HCT116 (cell line): ENCODE measurements at regions not wholly inside any gene's neighbourhood (a gene's known extent, or its start where the extent isn't known, plus 50 kb on each side); places are given as distances from the start of the nearest gene placed in this dataset.

ENCODE experiments used
- ATAC-seq: fragments of 200-7000 bp; cut with Tn5 transposase; 2 replicates; pipeline ENCODE4 v1.9.1; 2020; ENCODE audit warnings: mild to moderate bottlenecking, moderate library complexity
- BruUV-seq: library from RNA; stranded (reverse); fragments of 400-500 nt; replicated peaks from 2 replicates; lab custom pipeline; 2021; lab: Mats Ljungman, UMichigan
- CTCF ChIA-PET: fragments of 300-600 bp; sonication (Branson Sonifier 250); formaldehyde crosslinking; loops from one replicate; lab custom pipeline; 2021; ENCODE audit warnings: antibody characterized with exemption; lab: Charles Lee
- POLR2A ChIA-PET: fragments of 300-600, 350-600 bp; sonication (Branson Sonifier 250); formaldehyde crosslinking; loops from one replicate; lab custom pipeline; 2021; ENCODE audit warnings: antibody characterized with exemption; lab: Charles Lee
- RAD21 ChIA-PET, 2 experiments: fragments of 300-600 bp; sonication (Branson Sonifier 250); formaldehyde crosslinking; loops; one replicate each; lab custom pipeline; 2023; ENCODE audit warnings: low total read pairs in 2 of 2; ENCODE audit not compliant: uncharacterized antibody in 2 of 2, unreplicated experiment in 2 of 2, low non-redundant PET in 1 of 2; lab: Charles Lee
- DNase-seq: peaks from one replicate; pipeline ENCODE4 v3.0.0-alpha.2; 2010; ENCODE audit warnings: low read depth, low spot score
- H2AFZ ChIP-seq: fragments of 200-600 bp; shearing (Covaris generic), sonication (generic); 2 replicates; pipeline ENCODE4 v1.6.1; 2017; ENCODE audit warnings: low read depth, mixed run types, mixed read lengths, antibody characterized with exemption, low read length; ENCODE audit not compliant: poor library complexity, severe bottlenecking
- H3K27ac ChIP-seq: 2 replicates; pipeline ENCODE4 v1.5.1; 2012; ENCODE audit warnings: low read depth, low read length
- H3K27me3 ChIP-seq: fragments of 200-600 bp; sonication (generic); 2 replicates; pipeline ENCODE4 v1.6.1; 2016; ENCODE audit warnings: mixed run types, low read length, mixed read lengths; ENCODE audit not compliant: insufficient read depth
- H3K36me3 ChIP-seq, 2 experiments: fragments of 200-500 bp in 1 of 2; fragments of 200-600 bp in 1 of 2; sonication (Bioruptor generic) in 1 of 2; sonication (generic) in 1 of 2; 2 replicates each; pipeline versions ENCODE4 v1.5.1 to v1.6.1; 2014 to 2016; ENCODE audit warnings: low read length in 2 of 2, inconsistent platforms in 1 of 2, mixed read lengths in 1 of 2, mixed run types in 1 of 2; ENCODE audit not compliant: insufficient read depth in 2 of 2, control insufficient read depth in 1 of 2
- H3K4me1 ChIP-seq, 2 experiments: fragments of 200-600 bp in 1 of 2; sonication (generic) in 1 of 2; 2 replicates each; pipeline versions ENCODE4 v1.5.1 to v1.6.1; 2012 to 2017; ENCODE audit warnings: low read length in 2 of 2, inconsistent platforms in 1 of 2, mild to moderate bottlenecking in 1 of 2, mixed read lengths in 1 of 2, mixed run types in 1 of 2, moderate library complexity in 1 of 2; ENCODE audit not compliant: insufficient read depth in 2 of 2, control insufficient read depth in 1 of 2
- H3K4me2 ChIP-seq: fragments of 200-600 bp; sonication (generic); 2 replicates; pipeline ENCODE4 v1.6.1; 2017; ENCODE audit warnings: mixed run types, low read length, mixed read lengths
- H3K4me3 ChIP-seq, 2 experiments: fragments of 200-600 bp in 1 of 2; sonication (generic) in 1 of 2; replicated peaks in 1 of 2; 2 replicates each; pipeline ENCODE4 v1.5.1; 2011 to 2016; ENCODE audit warnings: low read length in 2 of 2, control low read depth in 1 of 2, low read depth in 1 of 2, mild to moderate bottlenecking in 1 of 2, mixed read lengths in 1 of 2, mixed run types in 1 of 2
- H3K79me2 ChIP-seq: fragments of 200-600 bp; sonication (generic); 2 replicates; pipeline ENCODE4 v1.6.1; 2017; ENCODE audit warnings: mild to moderate bottlenecking, mixed run types, low read length, moderate library complexity, mixed read lengths; ENCODE audit not compliant: insufficient read depth
- H3K9ac ChIP-seq: fragments of 200-600 bp; sonication (generic); 2 replicates; pipeline ENCODE4 v1.6.1; 2016; ENCODE audit warnings: low read length, mixed read lengths
- H3K9me2 ChIP-seq: fragments of 200-600 bp; sonication (generic), shearing (Covaris generic); 2 replicates; pipeline ENCODE4 v1.6.1; 2017; ENCODE audit warnings: mixed run types, mild to moderate bottlenecking, moderate library complexity; ENCODE audit not compliant: insufficient read depth
- H3K9me3 ChIP-seq, 2 experiments: fragments of 200-500 bp in 1 of 2; fragments of 200-600 bp in 1 of 2; sonication (Bioruptor generic) in 1 of 2; sonication (generic) in 1 of 2; 2 replicates each; pipeline ENCODE4 v1.6.1; 2014 to 2017; ENCODE audit warnings: low read length in 2 of 2, mixed read lengths in 2 of 2, inconsistent platforms in 1 of 2, low read depth in 1 of 2, mild to moderate bottlenecking in 1 of 2, mixed run types in 1 of 2, moderate library complexity in 1 of 2; ENCODE audit not compliant: control insufficient read depth in 1 of 2, insufficient read depth in 1 of 2
- H4K20me1 ChIP-seq: fragments of 200-600 bp; sonication (generic), shearing (Covaris generic); 2 replicates; pipeline ENCODE4 v1.6.1; 2017; ENCODE audit warnings: mixed run types, mild to moderate bottlenecking, moderate library complexity; ENCODE audit not compliant: insufficient read depth
- ATF3 ChIP-seq: IDR thresholded peaks from 2 replicates; pipeline ENCODE4 v1.6.1; 2012
- CTCF ChIP-seq, 3 experiments: fragments of 200-600 bp in 1 of 3; sonication (generic) in 1 of 3; IDR thresholded peaks in 2 of 3; conservative IDR thresholded peaks in 1 of 3; 2 replicates each; pipeline ENCODE4 v1.5.1; 2012 to 2017; ENCODE audit warnings: low read depth in 2 of 3, low read length in 2 of 3, antibody characterized with exemption in 1 of 3, borderline replicate concordance in 1 of 3, control low read depth in 1 of 3, mild to moderate bottlenecking in 1 of 3, mixed read lengths in 1 of 3, mixed run types in 1 of 3, moderate library complexity in 1 of 3; ENCODE audit not compliant: insufficient read depth in 1 of 3
- EGR1 ChIP-seq: IDR thresholded peaks from 2 replicates; pipeline ENCODE4 v1.6.1; 2012; ENCODE audit warnings: low read depth
- ELF1 ChIP-seq: IDR thresholded peaks from 2 replicates; pipeline ENCODE4 v1.6.1; 2012; ENCODE audit warnings: low read depth, borderline replicate concordance
- EZH2 ChIP-seq: fragments of 200-600 bp; sonication (generic); IDR thresholded peaks from 2 replicates; pipeline ENCODE4 v1.6.1; 2017; ENCODE audit warnings: antibody characterized with exemption, mixed run types
- EZH2phosphoT487 ChIP-seq: fragments of 200-600 bp; IDR thresholded peaks from 2 replicates; pipeline ENCODE4 v1.6.1; 2018; ENCODE audit warnings: antibody characterized with exemption, borderline replicate concordance
- FOSL1 ChIP-seq: IDR thresholded peaks from 2 replicates; pipeline ENCODE4 v1.6.1; 2012; ENCODE audit warnings: low read depth
- JUND ChIP-seq: IDR thresholded peaks from 2 replicates; pipeline ENCODE4 v1.6.1; 2012
- POLR2A ChIP-seq: IDR thresholded peaks from 2 replicates; pipeline ENCODE4 v1.7.0; 2011; ENCODE audit warnings: borderline replicate concordance; ENCODE audit not compliant: insufficient read depth, insufficient read length; ENCODE audit errors: extremely low read depth
- POLR2AphosphoS5 ChIP-seq: IDR thresholded peaks from 2 replicates; pipeline ENCODE4 v1.6.1; 2011; ENCODE audit warnings: mild to moderate bottlenecking, low read depth, low read length, moderate library complexity
- RAD21 ChIP-seq: IDR thresholded peaks from 2 replicates; pipeline ENCODE4 v1.6.1; 2012; ENCODE audit warnings: low read depth, mild to moderate bottlenecking
- SIN3A ChIP-seq: IDR thresholded peaks from 2 replicates; pipeline ENCODE4 v1.6.1; 2012; ENCODE audit warnings: low read depth
- SP1 ChIP-seq: IDR thresholded peaks from 2 replicates; pipeline ENCODE4 v1.6.1; 2012; ENCODE audit warnings: low read depth
- SRF ChIP-seq: IDR thresholded peaks from 2 replicates; pipeline ENCODE4 v1.6.1; 2012; ENCODE audit warnings: low read depth
- TCF7L2 ChIP-seq: IDR thresholded peaks from 2 replicates; pipeline ENCODE4 v1.7.0; 2011; ENCODE audit warnings: borderline replicate concordance, inconsistent platforms; ENCODE audit not compliant: insufficient read depth, insufficient read length; ENCODE audit errors: extremely low read depth
- YY1 ChIP-seq: IDR thresholded peaks from 2 replicates; pipeline ENCODE4 v1.6.1; 2011; ENCODE audit warnings: low read length, low read depth, moderate library complexity, mild to moderate bottlenecking; ENCODE audit not compliant: insufficient replicate concordance; ENCODE audit errors: extremely low read depth
- ZBTB33 ChIP-seq: IDR thresholded peaks from 2 replicates; pipeline ENCODE4 v1.6.1; 2011; ENCODE audit warnings: mild to moderate bottlenecking, low read length, moderate library complexity; ENCODE audit not compliant: insufficient replicate concordance; ENCODE audit errors: extremely low read depth
- ZFX ChIP-seq: fragments of 450-650 bp; IDR thresholded peaks from 2 replicates; pipeline ENCODE4 v1.6.1; 2017
- ZNF274 ChIP-seq: fragments of 200-500 bp; sonication (Bioruptor generic); IDR thresholded peaks from 2 replicates; pipeline ENCODE4 v1.6.1; 2014; ENCODE audit warnings: mild to moderate bottlenecking, low read depth, low read length, inconsistent platforms
- intact Hi-C: fragments of 100-400 bp; cut with micrococcal nuclease; formaldehyde crosslinking; loops from 2 replicates; pipeline ENCODE4 v1.10.0; 2022

- BruUV-seq, result no TSS peak
- RAD21 ChIA-PET, result no interaction called here
- H3K4me2 ChIP-seq, result no peak overlapping the region
- CTCF ChIA-PET, result no interaction called here
- H3K27ac ChIP-seq, result no peak overlapping the region
- H3K79me2 ChIP-seq, result no peaks in the 10 kb centered on the region
- H3K27me3 ChIP-seq, result no peaks in the 10 kb centered on the region
- POLR2A ChIA-PET, result no interaction called here
- TF ChIP-seq JUND, result no peak
- H3K9me2 ChIP-seq, result no peaks in the 10 kb centered on the region
- no peak overlapping the region for H2AFZ ChIP-seq
- no peaks in the 10 kb centered on the region for H3K36me3 ChIP-seq
- no peak for ATAC-seq
- H3K9ac ChIP-seq, result no peak overlapping the region
- H3K4me1 ChIP-seq, result no peaks in the 10 kb centered on the region; a peak in 1 of 4 replicates
- no peaks in the 10 kb centered on the region for H4K20me1 ChIP-seq
- DNase-seq, result no peak
- no peak overlapping the region for H3K4me3 ChIP-seq
- no peaks in the 10 kb centered on the region for H3K9me3 ChIP-seq
- intact Hi-C loops, result loop anchor here (10.0 kb wide), 1 partner anchor 90 kb away; the partner anchor contains the start of gene GEMIN8
Measured at GRCh38 chrX:13934731-13935130, 95.0 kb downstream of the GEMIN8 start.

- no peak for DNase-seq
- no TSS peak for BruUV-seq
- TF ChIP-seq ATF3 (no peak), FOSL1 (no peak), SIN3A (no peak), TCF7L2 (no peak), YY1 (no peak), ZBTB33 (no peak), CTCF (IDR thresholded peaks at IDR 0.05 in 2 of 3, conservative IDR thresholded peaks at IDR 0.05 in 1 of 3; ENCODE audit: borderline replicate concordance in 1 of 3, insufficient read depth in 1 of 3, low read depth in 2 of 3, low read length in 2 of 3) (no peak), ZFX (no peak), ELF1 (no peak), POLR2A (no peak), RAD21 (no peak), EGR1 (no peak), ZNF274 (no peak), EZH2 (no peak), EZH2phosphoT487 (no peak), SRF (no peak), SP1 (no peak), POLR2AphosphoS5 (no peak)
- TF ChIP-seq, all 23 proteins: peak for 0
- H3K36me3 ChIP-seq, result no peaks in the 10 kb centered on the region
- ChIA-PET POLR2A (no interaction called here), RAD21 (no interaction called here), CTCF (no interaction called here)
- H2AFZ ChIP-seq, result no peak overlapping the region
- no peaks in the 10 kb centered on the region for H3K27me3 ChIP-seq
- H3K4me3 ChIP-seq, result no peak overlapping the region
- H3K27ac ChIP-seq, result no peak overlapping the region
- no peak overlapping the region for H3K4me2 ChIP-seq
- H3K9me3 ChIP-seq, result no peaks in the 10 kb centered on the region
- no peaks in the 10 kb centered on the region for H3K79me2 ChIP-seq
- no peak overlapping the region for H3K9ac ChIP-seq
- no peaks in the 10 kb centered on the region; a peak in 1 of 4 replicates for H3K4me1 ChIP-seq
- no peaks in the 10 kb centered on the region for H4K20me1 ChIP-seq
- H3K9me2 ChIP-seq, result no peaks in the 10 kb centered on the region
- intact Hi-C loops, result loop anchor here (10.0 kb wide), 1 partner anchor 91 kb away; the partner anchor contains the start of gene GEMIN8
- no peak for ATAC-seq
Measured at GRCh38 chrX:13933851-13934250, 95.8 kb downstream of the GEMIN8 start.
